ENCODE measurements at regions not wholly inside any gene's neighbourhood (a gene's known extent, or its start where the extent isn't known, plus 50 kb on each side); places are given as distances from the start of the nearest gene placed in this dataset.

DNA sequence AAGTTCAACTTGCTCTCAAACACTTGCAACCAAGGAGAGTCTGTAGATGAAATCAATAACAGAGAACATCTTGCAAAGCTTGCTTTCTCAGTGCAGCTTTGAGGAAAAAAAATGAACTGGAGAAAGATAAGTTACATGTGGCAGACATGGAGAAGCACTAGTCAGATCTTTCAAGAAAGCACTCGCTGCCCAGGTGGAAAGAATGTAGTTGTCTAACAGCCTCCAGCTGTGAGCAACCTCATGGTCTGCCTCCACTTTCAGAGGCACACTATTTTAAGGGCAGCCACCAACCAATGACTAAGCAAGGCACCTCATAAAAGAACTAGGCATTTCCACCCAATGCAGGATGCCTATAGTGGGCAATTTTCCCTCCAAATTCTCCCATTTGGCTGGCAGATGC is 125.4 kb upstream of the CPNE4 start:
- no peak for TF ChIP-seq POLR2A (IDR thresholded peaks at IDR 0.05)
- TF ChIP-seq, protein P1, sequence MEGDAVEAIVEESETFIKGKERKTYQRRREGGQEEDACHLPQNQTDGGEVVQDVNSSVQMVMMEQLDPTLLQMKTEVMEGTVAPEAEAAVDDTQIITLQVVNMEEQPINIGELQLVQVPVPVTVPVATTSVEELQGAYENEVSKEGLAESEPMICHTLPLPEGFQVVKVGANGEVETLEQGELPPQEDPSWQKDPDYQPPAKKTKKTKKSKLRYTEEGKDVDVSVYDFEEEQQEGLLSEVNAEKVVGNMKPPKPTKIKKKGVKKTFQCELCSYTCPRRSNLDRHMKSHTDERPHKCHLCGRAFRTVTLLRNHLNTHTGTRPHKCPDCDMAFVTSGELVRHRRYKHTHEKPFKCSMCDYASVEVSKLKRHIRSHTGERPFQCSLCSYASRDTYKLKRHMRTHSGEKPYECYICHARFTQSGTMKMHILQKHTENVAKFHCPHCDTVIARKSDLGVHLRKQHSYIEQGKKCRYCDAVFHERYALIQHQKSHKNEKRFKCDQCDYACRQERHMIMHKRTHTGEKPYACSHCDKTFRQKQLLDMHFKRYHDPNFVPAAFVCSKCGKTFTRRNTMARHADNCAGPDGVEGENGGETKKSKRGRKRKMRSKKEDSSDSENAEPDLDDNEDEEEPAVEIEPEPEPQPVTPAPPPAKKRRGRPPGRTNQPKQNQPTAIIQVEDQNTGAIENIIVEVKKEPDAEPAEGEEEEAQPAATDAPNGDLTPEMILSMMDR (IDR thresholded peaks at IDR 0.05) = no peak

Data from adrenal gland (tissue), 5 donors.